ENCODE measurements at regions not wholly inside any gene's neighbourhood (a gene's known extent, or its start where the extent isn't known, plus 50 kb on each side); places are given as distances from the start of the nearest gene placed in this dataset.

GRCh38 chr2:191544461-191545062 is 133.4 kb upstream of the NABP1 start:
- no peak overlapping the region for H3K4me3 ChIP-seq (replicated peaks; ENCODE audit: insufficient read depth, low read length)
- no peak for TF ChIP-seq GABPA (IDR thresholded peaks at IDR 0.05; ENCODE audit: low read depth)
- TF ChIP-seq REST (IDR thresholded peaks at IDR 0.05; ENCODE audit: insufficient replicate concordance, low read depth): no peak
- no peak for TF ChIP-seq POLR2AphosphoS5 (IDR thresholded peaks at IDR 0.05; ENCODE audit: low read depth)
- TF ChIP-seq SPI1 (IDR thresholded peaks at IDR 0.05; ENCODE audit: borderline replicate concordance, low read depth): no peak
- no peak for TF ChIP-seq CTCF (IDR thresholded peaks at IDR 0.05; ENCODE audit: insufficient read depth, low read length)
- H3K27me3 ChIP-seq (ENCODE audit: insufficient read depth, poor library complexity, severe bottlenecking): no peaks in the 10 kb centered on the region
- no peak for DNase-seq (ENCODE audit: low read depth in 1 of 2, low spot score in 1 of 2)
- no peak overlapping the region for H3K27ac ChIP-seq (replicated peaks)

- DNase-seq (ENCODE audit: low read depth in 1 of 2, low spot score in 1 of 2): no peak
- no peak overlapping the region for H3K4me3 ChIP-seq (replicated peaks; ENCODE audit: insufficient read depth, low read length)
- H3K27ac ChIP-seq (replicated peaks): no peak overlapping the region
- H3K27me3 ChIP-seq (ENCODE audit: insufficient read depth, poor library complexity, severe bottlenecking): no peaks in the 10 kb centered on the region
- TF ChIP-seq SPI1 (IDR thresholded peaks at IDR 0.05; ENCODE audit: borderline replicate concordance, low read depth) (no peak), POLR2AphosphoS5 (IDR thresholded peaks at IDR 0.05; ENCODE audit: low read depth) (no peak), CTCF (IDR thresholded peaks at IDR 0.05; ENCODE audit: insufficient read depth, low read length) (no peak), GABPA (IDR thresholded peaks at IDR 0.05; ENCODE audit: low read depth) (no peak), REST (IDR thresholded peaks at IDR 0.05; ENCODE audit: insufficient replicate concordance, low read depth) (no peak)
Measured at GRCh38 chr2:191545361-191545760, 132.6 kb upstream of the NABP1 start.

- TF ChIP-seq GABPA (IDR thresholded peaks at IDR 0.05; ENCODE audit: low read depth) (no peak), SPI1 (IDR thresholded peaks at IDR 0.05; ENCODE audit: borderline replicate concordance, low read depth) (no peak), REST (IDR thresholded peaks at IDR 0.05; ENCODE audit: insufficient replicate concordance, low read depth) (no peak), CTCF (IDR thresholded peaks at IDR 0.05; ENCODE audit: insufficient read depth, low read length) (no peak), POLR2AphosphoS5 (IDR thresholded peaks at IDR 0.05; ENCODE audit: low read depth) (no peak)
- DNase-seq (ENCODE audit: low read depth in 1 of 2, low spot score in 1 of 2): no peak
- no peak overlapping the region for H3K4me3 ChIP-seq (replicated peaks; ENCODE audit: insufficient read depth, low read length)
Measured at GRCh38 chr2:191552066-191552465, 125.9 kb upstream of the NABP1 start.

More at GRCh38 chr2:191552066-191552465, 125.9 kb upstream of the NABP1 start:
- H3K27me3 ChIP-seq (ENCODE audit: insufficient read depth, poor library complexity, severe bottlenecking): peaks cover 6% of the 10 kb centered on the region
- H3K27ac ChIP-seq (replicated peaks): no peak overlapping the region

Measured in HL-60 (cell line).